ENCODE measurements at regions not wholly inside any gene's neighbourhood (a gene's known extent, or its start where the extent isn't known, plus 50 kb on each side); places are given as distances from the start of the nearest gene placed in this dataset.

- Histone ChIP-seq H3K9me3 (no peaks in the 10 kb centered on the region), H3K4me3 (no peak overlapping the region), H3K4me1 (peaks cover 0 to 26% (median 4%) of the 10 kb centered on the region in 9 donors), H3K36me3 (no peaks in the 10 kb centered on the region), H3K27me3 (no peaks in the 10 kb centered on the region), H3K27ac (no peak overlapping the region)
- no peak for TF ChIP-seq CTCF (IDR thresholded peaks at IDR 0.05)
- no peak for DNase-seq
- WGBS, 2 donors = 87% methylated on average over 2 of the region's 2 CpGs
- intact Hi-C loops (cut with DNase I) = no loop called here
- no peak for ATAC-seq
Observed at GRCh38 chr9:107980984-107981383, 491.4 kb upstream of the KLF4 start.

- WGBS, 2 donors = 48 to 50% methylated on average over 1 of the region's 1 CpG
- Histone ChIP-seq H3K36me3 (no peaks in the 10 kb centered on the region), H3K4me1 (peaks cover 0 to 11% (median 0%) of the 10 kb centered on the region in 9 donors), H3K4me3 (no peak overlapping the region), H3K9me3 (no peaks in the 10 kb centered on the region), H3K27me3 (no peaks in the 10 kb centered on the region), H3K27ac (peak overlapping the region in 1 of 10 donors; percentile 33)
- no peak for TF ChIP-seq CTCF (IDR thresholded peaks at IDR 0.05)
- intact Hi-C loops (cut with DNase I) = loop anchor here in 1 of 10 donors (10.0 kb wide), 1 partner anchor 62 kb away; no protein-coding TSS in a partner anchor
- ATAC-seq (peak; percentile 47 to 99 (median 90)), DNase-seq (peak; percentile 28 to 50)
Observed at GRCh38 chr9:107976767-107977166, 487.2 kb upstream of the KLF4 start.

- H3K36me3 ChIP-seq = no peaks in the 10 kb centered on the region
- peaks cover 0 to 14% (median 7%) of the 10 kb centered on the region in 9 donors for H3K4me1 ChIP-seq
- no peaks in the 10 kb centered on the region for H3K9me3 ChIP-seq
- no peaks in the 10 kb centered on the region for H3K27me3 ChIP-seq
- H3K27ac ChIP-seq = no peak overlapping the region
- no peak overlapping the region for H3K4me3 ChIP-seq
- WGBS, 2 donors = 72 to 86% methylated on average over 5 of the region's 5 CpGs
- TF ChIP-seq CTCF (IDR thresholded peaks at IDR 0.05) = no peak
- ATAC-seq = no peak
- no peak for DNase-seq
- intact Hi-C loops (cut with DNase I) = loop anchor here in 1 of 10 donors (10.0 kb wide), 1 partner anchor 61 kb away; no protein-coding TSS in a partner anchor
Observed at GRCh38 chr9:107975426-107976010, 485.9 kb upstream of the KLF4 start.

GRCh38 chr9:107973451-107973850 lies 483.9 kb upstream of the KLF4 start:
- intact Hi-C loops (cut with DNase I) = loop anchor here in 1 of 10 donors (10.0 kb wide), 1 partner anchor 59 kb away; no protein-coding TSS in a partner anchor
- no peak overlapping the region for H3K4me3 ChIP-seq
- DNase-seq (no peak), ATAC-seq (no peak)
- H3K9me3 ChIP-seq = no peaks in the 10 kb centered on the region
- H3K4me1 ChIP-seq = peaks cover 0 to 14% (median 7%) of the 10 kb centered on the region in 9 donors
- TF ChIP-seq CTCF (IDR thresholded peaks at IDR 0.05) = no peak
- peaks cover 0 to under 1% (median 0%) of the 10 kb centered on the region in 7 donors for H3K27me3 ChIP-seq
- WGBS, 2 donors = 96 to 97% methylated on average over 1 of the region's 1 CpG
- H3K36me3 ChIP-seq = no peaks in the 10 kb centered on the region
- no peak overlapping the region for H3K27ac ChIP-seq

Measured in heart right ventricle (tissue), 16 donors.